IMR-90 (cell line): ENCODE measurements at regions not wholly inside any gene's neighbourhood (a gene's known extent, or its start where the extent isn't known, plus 50 kb on each side); places are given as distances from the start of the nearest gene placed in this dataset.

Experiments
- BHLHE40 ChIP-seq: fragments of 150-350 bp; IDR thresholded peaks from 2 replicates; pipeline ENCODE4 v1.6.1; 2016; ENCODE audit warnings: mild to moderate bottlenecking, low read depth, low read length
- CEBPB ChIP-seq: IDR thresholded peaks from 2 replicates; pipeline ENCODE4 v1.6.1; 2012; ENCODE audit warnings: low read depth, low read length, improper control_type of control experiment
- CHD1 ChIP-seq: IDR thresholded peaks from 2 replicates; pipeline ENCODE4 v1.6.1; 2012; ENCODE audit warnings: low read depth, low read length, improper control_type of control experiment
- ELK1 ChIP-seq: fragments of 150-350 bp; IDR thresholded peaks from 2 replicates; pipeline ENCODE4 v1.6.1; 2016; ENCODE audit warnings: low read depth, mild to moderate bottlenecking, low read length, moderate library complexity, borderline replicate concordance
- FOS ChIP-seq: fragments of 150-350 bp; IDR thresholded peaks from 2 replicates; pipeline ENCODE4 v1.6.1; 2016; ENCODE audit warnings: low read depth, low read length
- MAFK ChIP-seq: IDR thresholded peaks from 2 replicates; pipeline ENCODE4 v1.6.1; 2012; ENCODE audit warnings: low read depth, low read length, improper control_type of control experiment
- MAZ ChIP-seq: IDR thresholded peaks from 2 replicates; pipeline ENCODE4 v1.6.1; 2012; ENCODE audit warnings: low read depth, mild to moderate bottlenecking, low read length, improper control_type of control experiment, moderate library complexity, borderline replicate concordance
- MXI1 ChIP-seq: IDR thresholded peaks from 2 replicates; pipeline ENCODE4 v1.6.1; 2012; ENCODE audit warnings: low read depth, mild to moderate bottlenecking, low read length, moderate library complexity, borderline replicate concordance
- POLR2A ChIP-seq: IDR thresholded peaks from 2 replicates; pipeline ENCODE4 v1.6.1; 2012; ENCODE audit warnings: mild to moderate bottlenecking, low read depth, low read length
- RAD21 ChIP-seq: IDR thresholded peaks from 2 replicates; pipeline ENCODE4 v1.6.1; 2012; ENCODE audit warnings: low read length, improper control_type of control experiment
- RFX5 ChIP-seq: IDR thresholded peaks from 2 replicates; pipeline ENCODE4 v1.8.0; 2012; ENCODE audit warnings: low read depth, mild to moderate bottlenecking, low read length, moderate library complexity
- SMC3 ChIP-seq: fragments of 150-350 bp; IDR thresholded peaks from 2 replicates; pipeline ENCODE4 v1.6.1; 2016; ENCODE audit warnings: low read depth, mild to moderate bottlenecking, antibody characterized with exemption, low read length, moderate library complexity
- TF ChIP-seq, protein P1 (sequence below): conservative IDR thresholded peaks from 2 replicates; pipeline ENCODE4 v1.5.1; 2012; ENCODE audit warnings: mild to moderate bottlenecking, low read depth, low read length, improper control_type of control experiment
- TF ChIP-seq, protein P2 (sequence below): fragments of 150-350 bp; IDR thresholded peaks from 2 replicates; pipeline ENCODE4 v1.6.1; 2017; ENCODE audit warnings: mild to moderate bottlenecking, antibody characterized with exemption, low read length, low read depth

GRCh38 chr4:66636349-66636748 lies 909.0 kb downstream of the CENPC start:
- TF ChIP-seq, protein P1, sequence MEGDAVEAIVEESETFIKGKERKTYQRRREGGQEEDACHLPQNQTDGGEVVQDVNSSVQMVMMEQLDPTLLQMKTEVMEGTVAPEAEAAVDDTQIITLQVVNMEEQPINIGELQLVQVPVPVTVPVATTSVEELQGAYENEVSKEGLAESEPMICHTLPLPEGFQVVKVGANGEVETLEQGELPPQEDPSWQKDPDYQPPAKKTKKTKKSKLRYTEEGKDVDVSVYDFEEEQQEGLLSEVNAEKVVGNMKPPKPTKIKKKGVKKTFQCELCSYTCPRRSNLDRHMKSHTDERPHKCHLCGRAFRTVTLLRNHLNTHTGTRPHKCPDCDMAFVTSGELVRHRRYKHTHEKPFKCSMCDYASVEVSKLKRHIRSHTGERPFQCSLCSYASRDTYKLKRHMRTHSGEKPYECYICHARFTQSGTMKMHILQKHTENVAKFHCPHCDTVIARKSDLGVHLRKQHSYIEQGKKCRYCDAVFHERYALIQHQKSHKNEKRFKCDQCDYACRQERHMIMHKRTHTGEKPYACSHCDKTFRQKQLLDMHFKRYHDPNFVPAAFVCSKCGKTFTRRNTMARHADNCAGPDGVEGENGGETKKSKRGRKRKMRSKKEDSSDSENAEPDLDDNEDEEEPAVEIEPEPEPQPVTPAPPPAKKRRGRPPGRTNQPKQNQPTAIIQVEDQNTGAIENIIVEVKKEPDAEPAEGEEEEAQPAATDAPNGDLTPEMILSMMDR = no peak
- TF ChIP-seq MXI1 (no peak), POLR2A (no peak), BHLHE40 (no peak), MAZ (no peak), RAD21 (no peak), CEBPB (no peak), CHD1 (no peak), SMC3 (no peak), MAFK (no peak), RFX5 (no peak), ELK1 (no peak), FOS (no peak)
- TF ChIP-seq, protein P2, sequence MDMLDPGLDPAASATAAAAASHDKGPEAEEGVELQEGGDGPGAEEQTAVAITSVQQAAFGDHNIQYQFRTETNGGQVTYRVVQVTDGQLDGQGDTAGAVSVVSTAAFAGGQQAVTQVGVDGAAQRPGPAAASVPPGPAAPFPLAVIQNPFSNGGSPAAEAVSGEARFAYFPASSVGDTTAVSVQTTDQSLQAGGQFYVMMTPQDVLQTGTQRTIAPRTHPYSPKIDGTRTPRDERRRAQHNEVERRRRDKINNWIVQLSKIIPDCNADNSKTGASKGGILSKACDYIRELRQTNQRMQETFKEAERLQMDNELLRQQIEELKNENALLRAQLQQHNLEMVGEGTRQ = no peak
